Anterior cingulate cortex (tissue), 58 donors: ENCODE measurements at regions not wholly inside any gene's neighbourhood (a gene's known extent, or its start where the extent isn't known, plus 50 kb on each side); places are given as distances from the start of the nearest gene placed in this dataset.
A peak's percentile ranks its signal among the peaks of the same experiment; 100 is the strongest.

Experiments used
- DNase-seq, 58 donors: peaks; one replicate each; lab custom pipeline; 2025; lab: John Stamatoyannopoulos, UW

- DNase-seq: no peak
Measured at GRCh38 chr12:92089559-92089958, 56.1 kb downstream of the BTG1 start.

GRCh38 chr12:92088805-92089204 lies 56.8 kb downstream of the BTG1 start:
- DNase-seq: peak in 6 of 58 donors; percentile 0 to 52 (median 7)

GRCh38 chr12:92085736-92086040 lies 60.0 kb downstream of the BTG1 start:
- DNase-seq: no peak

- DNase-seq: no peak
Measured at GRCh38 chr12:92085040-92085735, 60.5 kb downstream of the BTG1 start.

- DNase-seq: no peak
Measured at GRCh38 chr12:92080911-92081285, 64.7 kb downstream of the BTG1 start.

- DNase-seq: no peak
Measured at GRCh38 chr12:92079054-92079385, 66.6 kb downstream of the BTG1 start.

- DNase-seq: peak in 1 of 58 donors; percentile 3
Measured at GRCh38 chr12:92078167-92079053, 67.2 kb downstream of the BTG1 start.

- no peak for DNase-seq
Measured at GRCh38 chr12:92077530-92077929, 68.1 kb downstream of the BTG1 start.

GRCh38 chr12:92076101-92076500 lies 69.5 kb downstream of the BTG1 start:
- DNase-seq: no peak

- peak in 1 of 58 donors; percentile 3 for DNase-seq
Measured at GRCh38 chr12:92075425-92075914, 70.2 kb downstream of the BTG1 start.

GRCh38 chr12:92074889-92075288 lies 70.8 kb downstream of the BTG1 start:
- DNase-seq: no peak

GRCh38 chr12:92073094-92073493 lies 72.6 kb downstream of the BTG1 start:
- DNase-seq: no peak

- DNase-seq: no peak
Measured at GRCh38 chr12:92072112-92072511, 73.5 kb downstream of the BTG1 start.

GRCh38 chr12:92070864-92071445 lies 74.7 kb downstream of the BTG1 start:
- DNase-seq: no peak

GRCh38 chr12:92070054-92070863 lies 75.4 kb downstream of the BTG1 start:
- no peak for DNase-seq

GRCh38 chr12:92068459-92068858 lies 77.2 kb downstream of the BTG1 start:
- DNase-seq: no peak

GRCh38 chr12:92065639-92066038 lies 80.0 kb downstream of the BTG1 start:
- no peak for DNase-seq

- peak in 29 of 58 donors; percentile 2 to 53 (median 18) for DNase-seq
Measured at GRCh38 chr12:92065018-92065499, 80.6 kb downstream of the BTG1 start.

- peak in 9 of 58 donors; percentile 0 to 32 (median 1) for DNase-seq
Measured at GRCh38 chr12:92064422-92064821, 81.2 kb downstream of the BTG1 start.

GRCh38 chr12:92063641-92064040 lies 82.0 kb downstream of the BTG1 start:
- no peak for DNase-seq
